HEK293T (cell line): ENCODE measurements at regions not wholly inside any gene's neighbourhood (a gene's known extent, or its start where the extent isn't known, plus 50 kb on each side); places are given as distances from the start of the nearest gene placed in this dataset.

Experiments used
- CTCF ChIA-PET: fragments of 350-600 bp; formaldehyde crosslinking; extraction: SDS; loops from one replicate; lab custom pipeline; 2021; ENCODE audit warnings: antibody characterized with exemption, inconsistent platforms; lab: Yijun Ruan, JAX
- POLR2A ChIA-PET: fragments of 350-600 bp; formaldehyde crosslinking; extraction: SDS; loops from one replicate; lab custom pipeline; 2020; ENCODE audit warnings: antibody characterized with exemption, inconsistent platforms; lab: Yijun Ruan, JAX
- DNase-seq: peaks from one replicate; pipeline ENCODE4 v3.0.0; 2012; ENCODE audit warnings: mixed read lengths; ENCODE audit errors: extremely low spot score
- ARNT ChIP-seq: fragments of 450-650 bp; IDR thresholded peaks from 2 replicates; pipeline ENCODE4 v1.6.1; 2017; ENCODE audit warnings: mild to moderate bottlenecking
- BHLHE40 ChIP-seq: fragments of 450-650 bp; IDR thresholded peaks from 2 replicates; pipeline ENCODE4 v1.6.1; 2016; ENCODE audit warnings: mild to moderate bottlenecking, moderate library complexity, borderline replicate concordance
- CTBP1 ChIP-seq: fragments of 450-650 bp; IDR thresholded peaks from 2 replicates; pipeline ENCODE4 v1.6.1; 2016; ENCODE audit warnings: borderline replicate concordance
- ELF4 ChIP-seq: fragments of 450-650 bp; IDR thresholded peaks from 2 replicates; pipeline ENCODE4 v1.6.1; 2017; ENCODE audit warnings: antibody characterized with exemption
- FOXA1 ChIP-seq: fragments of 450-650 bp; IDR thresholded peaks from 2 replicates; pipeline ENCODE4 v1.6.1; 2016; ENCODE audit warnings: mild to moderate bottlenecking
- FOXK2 ChIP-seq: fragments of 450-650 bp; IDR thresholded peaks from 2 replicates; pipeline ENCODE4 v1.6.1; 2016; ENCODE audit warnings: mild to moderate bottlenecking
- FOXM1 ChIP-seq: fragments of 450-650 bp; IDR thresholded peaks from 2 replicates; pipeline ENCODE4 v1.6.1; 2017; ENCODE audit warnings: mild to moderate bottlenecking, borderline replicate concordance
- HDGF ChIP-seq: fragments of 450-650 bp; IDR thresholded peaks from 2 replicates; pipeline ENCODE4 v1.6.1; 2017; ENCODE audit warnings: antibody characterized with exemption, borderline replicate concordance
- L3MBTL2 ChIP-seq: fragments of 450-650 bp; conservative IDR thresholded peaks from 2 replicates; pipeline ENCODE4 v1.6.1; 2016; ENCODE audit warnings: mild to moderate bottlenecking
- LEF1 ChIP-seq: fragments of 450-650 bp; IDR thresholded peaks from 2 replicates; pipeline ENCODE4 v1.6.1; 2017; ENCODE audit warnings: mild to moderate bottlenecking, borderline replicate concordance
- NFRKB ChIP-seq: fragments of 450-650 bp; IDR thresholded peaks from 2 replicates; pipeline ENCODE4 v1.6.1; 2016; ENCODE audit warnings: mild to moderate bottlenecking, moderate library complexity
- SP1 ChIP-seq: fragments of 450-650 bp; IDR thresholded peaks from 2 replicates; pipeline ENCODE4 v1.6.1; 2017
- SUZ12 ChIP-seq: fragments of 450-650 bp; IDR thresholded peaks from 2 replicates; pipeline ENCODE4 v1.6.1; 2016; ENCODE audit warnings: mild to moderate bottlenecking
- TARDBP ChIP-seq: fragments of 450-650 bp; IDR thresholded peaks from 2 replicates; pipeline ENCODE4 v1.6.1; 2016
- ZNF384 ChIP-seq: fragments of 450-650 bp; IDR thresholded peaks from 2 replicates; pipeline ENCODE4 v1.6.1; 2016
- TF ChIP-seq, protein P1 (sequence below): fragments of 450-650 bp; IDR thresholded peaks from 2 replicates; pipeline ENCODE4 v1.6.1; 2016

GRCh38 chr22:27594474-27595134, 207.0 kb downstream of the MN1 start:
- DNase-seq = no peak
- TF ChIP-seq TARDBP (no peak), CTBP1 (no peak), FOXM1 (no peak), SUZ12 (no peak), BHLHE40 (no peak), ARNT (no peak), ELF4 (no peak), ZNF384 (no peak), SP1 (no peak)
- POLR2A ChIA-PET = no interaction called here
- CTCF ChIA-PET = interaction anchor here (0.6 kb wide), 1 partner anchor 33 kb away, joined by 3 read pairs; no protein-coding TSS in a partner anchor

GRCh38 chr22:27596133-27596870, 205.3 kb downstream of the MN1 start:
- TF ChIP-seq FOXM1 (no peak), TARDBP (no peak), ELF4 (no peak), HDGF (no peak), L3MBTL2 (no peak), BHLHE40 (no peak), NFRKB (no peak), SUZ12 (no peak), ZNF384 (no peak)
- ChIA-PET POLR2A (no interaction called here), CTCF (no interaction called here)
- DNase-seq = no peak

DNA sequence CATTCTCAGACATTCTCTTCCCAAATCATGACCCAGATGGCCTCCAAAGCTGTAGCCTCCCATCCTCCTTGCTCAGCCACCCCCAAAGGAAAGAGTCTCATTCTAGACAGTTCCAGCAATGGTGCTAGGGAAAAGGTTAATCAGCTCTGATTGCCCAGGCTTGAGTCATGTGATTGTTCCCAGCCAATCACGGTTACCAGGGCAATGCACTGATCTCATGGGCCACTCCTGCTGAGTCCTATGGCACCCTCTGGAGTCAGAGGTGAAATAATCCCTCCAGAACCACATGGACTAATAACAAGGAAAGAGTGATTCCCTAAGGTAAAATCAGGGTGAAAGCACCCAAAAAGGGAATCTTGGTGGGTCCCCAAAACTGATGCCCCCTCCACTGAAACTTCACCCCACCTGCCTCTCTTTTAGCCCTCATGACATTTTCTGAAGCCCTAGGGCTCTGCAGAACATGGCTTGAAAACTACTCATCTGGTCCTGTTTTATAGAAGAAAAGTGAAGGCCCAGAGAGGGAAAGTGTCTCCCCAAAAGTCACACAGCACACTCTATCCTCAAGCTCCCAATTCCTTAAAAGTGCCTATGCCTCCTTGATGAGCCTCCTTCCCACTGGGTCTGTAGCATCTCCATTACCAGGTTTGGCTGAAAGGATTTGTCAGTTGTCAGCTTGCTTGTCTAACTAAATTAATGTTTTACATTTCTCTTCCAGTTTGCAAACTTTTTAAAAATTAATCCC, 203.7 kb downstream of the MN1 start:
- no peak for TF ChIP-seq FOXM1
- TF ChIP-seq FOXA1 = no peak
- no peak for TF ChIP-seq NFRKB
- no peak for TF ChIP-seq BHLHE40
- TF ChIP-seq L3MBTL2 = no peak
- TF ChIP-seq HDGF = no peak
- TF ChIP-seq, protein P1, sequence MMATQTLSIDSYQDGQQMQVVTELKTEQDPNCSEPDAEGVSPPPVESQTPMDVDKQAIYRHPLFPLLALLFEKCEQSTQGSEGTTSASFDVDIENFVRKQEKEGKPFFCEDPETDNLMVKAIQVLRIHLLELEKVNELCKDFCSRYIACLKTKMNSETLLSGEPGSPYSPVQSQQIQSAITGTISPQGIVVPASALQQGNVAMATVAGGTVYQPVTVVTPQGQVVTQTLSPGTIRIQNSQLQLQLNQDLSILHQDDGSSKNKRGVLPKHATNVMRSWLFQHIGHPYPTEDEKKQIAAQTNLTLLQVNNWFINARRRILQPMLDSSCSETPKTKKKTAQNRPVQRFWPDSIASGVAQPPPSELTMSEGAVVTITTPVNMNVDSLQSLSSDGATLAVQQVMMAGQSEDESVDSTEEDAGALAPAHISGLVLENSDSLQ = no peak
- POLR2A ChIA-PET = interaction anchor here (0.6 kb wide), 1 partner anchor 87 kb away, joined by 3 read pairs; no protein-coding TSS in a partner anchor
- peak; percentile 55 for DNase-seq
- CTCF ChIA-PET = no interaction called here

DNA sequence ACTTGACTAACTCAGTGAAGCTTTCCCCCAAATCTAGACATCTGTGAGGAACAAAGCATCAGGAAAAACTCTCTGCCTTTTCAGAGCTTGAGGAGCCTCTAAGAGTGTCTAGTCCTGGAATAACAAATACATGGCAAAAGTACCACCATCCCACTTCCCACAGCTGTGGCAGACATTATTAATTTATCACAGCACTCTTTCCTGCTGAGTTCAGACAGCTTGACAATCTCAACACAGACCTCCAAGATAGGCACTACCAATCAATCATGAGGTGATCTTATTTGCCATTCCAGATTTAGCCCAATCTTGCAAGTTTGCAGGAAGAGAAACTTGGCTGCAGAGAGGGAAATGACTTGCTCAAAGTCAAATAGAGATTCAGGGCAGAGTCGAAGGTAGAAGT, 202.8 kb downstream of the MN1 start:
- no peak for DNase-seq
- CTCF ChIA-PET = no interaction called here
- no peak for TF ChIP-seq CTBP1
- no peak for TF ChIP-seq HDGF
- TF ChIP-seq FOXA1 = no peak
- TF ChIP-seq LEF1 = no peak
- TF ChIP-seq BHLHE40 = no peak
- no peak for TF ChIP-seq L3MBTL2
- no peak for TF ChIP-seq NFRKB
- POLR2A ChIA-PET = no interaction called here

DNA sequence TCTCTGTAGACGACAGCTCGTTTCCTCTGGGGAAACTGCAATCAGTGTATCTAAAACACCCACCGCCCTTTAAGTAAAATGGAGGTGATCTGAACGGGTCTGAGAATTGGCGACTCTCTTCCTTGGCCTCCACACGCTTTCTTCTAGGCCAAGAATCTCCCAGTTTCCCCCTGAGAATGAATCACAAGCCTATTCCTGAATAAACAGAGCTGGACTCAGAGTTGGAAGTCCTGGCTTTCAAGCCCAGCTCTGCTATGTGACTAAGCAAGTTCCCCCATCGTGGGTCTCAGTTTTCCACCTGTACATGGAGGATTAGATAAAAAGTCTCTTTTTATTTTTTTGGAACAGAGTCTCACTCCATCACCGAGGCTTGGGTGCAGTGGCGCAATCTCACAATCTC, 200.4 kb downstream of the MN1 start:
- TF ChIP-seq FOXA1 (no peak), BHLHE40 (no peak), HDGF (no peak), FOXM1 (no peak), SUZ12 (no peak), CTBP1 (no peak), SP1 (no peak), ELF4 (no peak), ARNT (no peak), ZNF384 (no peak), LEF1 (no peak), FOXK2 (no peak), TARDBP (no peak)
- ChIA-PET CTCF (no interaction called here), POLR2A (interaction anchor here (1.9 kb wide), 1 partner anchor 25 kb away, joined by 4 read pairs; no protein-coding TSS in a partner anchor)
- no peak for DNase-seq

- no peak for TF ChIP-seq L3MBTL2
- TF ChIP-seq FOXA1 = no peak
- no peak for TF ChIP-seq CTBP1
- no peak for TF ChIP-seq SUZ12
- no peak for TF ChIP-seq HDGF
- TF ChIP-seq ZNF384 = no peak
- ChIA-PET CTCF (no interaction called here), POLR2A (no interaction called here)
- DNase-seq = peak; percentile 87
Observed at GRCh38 chr22:27602390-27602789, 199.2 kb downstream of the MN1 start.

DNA sequence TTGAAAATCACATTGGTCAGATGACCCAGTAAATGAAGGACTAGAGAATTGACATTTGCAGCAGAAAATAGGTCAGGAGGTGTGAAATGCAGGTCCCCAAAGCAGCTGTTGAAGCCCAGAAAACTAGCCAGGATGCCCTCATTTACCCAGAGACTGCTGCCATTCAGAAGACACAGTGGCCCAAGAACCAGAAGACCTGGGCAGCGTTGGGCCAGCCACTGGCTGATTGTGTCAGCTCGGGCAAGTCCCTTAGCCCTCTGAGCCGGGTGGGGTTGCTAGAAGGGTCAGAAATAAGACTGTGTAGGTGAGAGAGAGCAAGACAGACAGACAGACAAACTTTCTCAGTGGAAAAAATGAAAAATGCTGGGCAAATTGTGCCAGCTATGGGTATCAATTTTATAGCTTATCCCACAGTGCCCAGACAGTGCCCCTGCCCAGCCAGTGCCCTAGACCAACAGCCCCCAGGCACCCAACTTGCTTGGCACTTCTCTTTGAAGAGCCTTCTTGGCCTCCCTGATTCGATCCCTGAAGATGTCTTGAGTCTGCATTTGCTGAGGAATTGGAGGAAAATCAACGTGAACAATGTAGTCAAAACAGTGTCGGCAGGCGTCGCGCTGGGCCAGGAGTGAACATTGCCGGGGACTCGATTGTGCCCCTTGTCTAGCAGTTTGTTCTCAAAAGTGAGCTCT, 198.3 kb downstream of the MN1 start:
- ChIA-PET CTCF (no interaction called here), POLR2A (no interaction called here)
- no peak for TF ChIP-seq FOXM1
- no peak for TF ChIP-seq ZNF384
- TF ChIP-seq BHLHE40 = no peak
- TF ChIP-seq L3MBTL2 = no peak
- no peak for TF ChIP-seq LEF1
- no peak for TF ChIP-seq CTBP1
- TF ChIP-seq FOXA1 = no peak
- TF ChIP-seq ARNT = no peak
- TF ChIP-seq SP1 = no peak
- TF ChIP-seq FOXK2 = no peak
- TF ChIP-seq NFRKB = no peak
- no peak for TF ChIP-seq SUZ12
- TF ChIP-seq TARDBP = no peak
- TF ChIP-seq, protein P1 = no peak
- no peak for TF ChIP-seq ELF4
- TF ChIP-seq HDGF = no peak
- no peak for DNase-seq
